ENCODE measurements at regions not wholly inside any gene's neighbourhood (a gene's known extent, or its start where the extent isn't known, plus 50 kb on each side); places are given as distances from the start of the nearest gene placed in this dataset.
A peak's percentile ranks its signal among the peaks of the same experiment; 100 is the strongest.

GRCh38 chr3:104977719-104978118 lies 389.0 kb upstream of the ALCAM start:
- H3K36me3 ChIP-seq (replicated peaks; ENCODE audit: insufficient read depth, low read depth) = no peaks in the 10 kb centered on the region
- H3K9me3 ChIP-seq (ENCODE audit: low read depth) = peaks cover 6% of the 10 kb centered on the region
- H4K20me1 ChIP-seq (ENCODE audit: insufficient read depth, poor library complexity, severe bottlenecking) = no peaks in the 10 kb centered on the region

GRCh38 chr3:104982130-104982529 lies 384.6 kb upstream of the ALCAM start:
- H3K4me3 ChIP-seq = no peak overlapping the region
- no peaks in the 10 kb centered on the region for H4K20me1 ChIP-seq (ENCODE audit: insufficient read depth, poor library complexity, severe bottlenecking)
- H3K4me1 ChIP-seq (ENCODE audit: insufficient read depth) = no peaks in the 10 kb centered on the region
- no peaks in the 10 kb centered on the region for H3K36me3 ChIP-seq (replicated peaks; ENCODE audit: insufficient read depth, low read depth)
- H2AFZ ChIP-seq = no peak overlapping the region
- H3K9me3 ChIP-seq (ENCODE audit: low read depth) = no peaks in the 10 kb centered on the region
- no peaks in the 10 kb centered on the region for H3K9me2 ChIP-seq (replicated peaks; ENCODE audit: insufficient read depth)
- H3K4me2 ChIP-seq = no peak overlapping the region
- H3K27me3 ChIP-seq = no peaks in the 10 kb centered on the region
- no peak overlapping the region for H3K27ac ChIP-seq
- WGBS (ENCODE audit: low lambda C conversion rate, missing lambda C conversion rate) = 71% methylated on average over 1 of the region's 1 CpG
- TF ChIP-seq EZH2phosphoT487 (IDR thresholded peaks at IDR 0.05; ENCODE audit: low read depth, severe bottlenecking, unreplicated experiment) = no peak
- TF ChIP-seq EZH2 (IDR thresholded peaks at IDR 0.05; ENCODE audit: borderline replicate concordance) = no peak
- no peak for TF ChIP-seq CTCF (IDR thresholded peaks at IDR 0.05; ENCODE audit: poor library complexity)
- no peaks in the 10 kb centered on the region for H3K79me2 ChIP-seq
- no peak for DNase-seq (ENCODE audit: low spot score)

More at GRCh38 chr3:104977719-104978118, 389.0 kb upstream of the ALCAM start:
- Histone ChIP-seq H3K9me2 (replicated peaks; ENCODE audit: insufficient read depth) (no peaks in the 10 kb centered on the region), H3K4me1 (ENCODE audit: insufficient read depth) (no peaks in the 10 kb centered on the region), H3K27me3 (no peaks in the 10 kb centered on the region), H3K27ac (no peak overlapping the region), H3K4me3 (no peak overlapping the region), H2AFZ (no peak overlapping the region), H3K79me2 (no peaks in the 10 kb centered on the region), H3K4me2 (no peak overlapping the region)
- DNase-seq (ENCODE audit: low spot score) = no peak
- 93% methylated on average over 3 of the region's 3 CpGs for WGBS (ENCODE audit: low lambda C conversion rate, missing lambda C conversion rate)
- TF ChIP-seq EZH2 (IDR thresholded peaks at IDR 0.05; ENCODE audit: borderline replicate concordance) (no peak), EZH2phosphoT487 (IDR thresholded peaks at IDR 0.05; ENCODE audit: low read depth, severe bottlenecking, unreplicated experiment) (no peak), CTCF (IDR thresholded peaks at IDR 0.05; ENCODE audit: poor library complexity) (no peak)

- no peak overlapping the region for H3K4me3 ChIP-seq
- no peaks in the 10 kb centered on the region for H3K27me3 ChIP-seq
- H3K4me1 ChIP-seq (ENCODE audit: insufficient read depth) = no peaks in the 10 kb centered on the region
- no peaks in the 10 kb centered on the region for H3K9me2 ChIP-seq (replicated peaks; ENCODE audit: insufficient read depth)
- H3K9me3 ChIP-seq (ENCODE audit: low read depth) = no peaks in the 10 kb centered on the region
- H3K79me2 ChIP-seq = no peaks in the 10 kb centered on the region
- no peak overlapping the region for H2AFZ ChIP-seq
- no peaks in the 10 kb centered on the region for H3K36me3 ChIP-seq (replicated peaks; ENCODE audit: insufficient read depth, low read depth)
- DNase-seq (ENCODE audit: low spot score) = no peak
- H3K4me2 ChIP-seq = no peak overlapping the region
- H4K20me1 ChIP-seq (ENCODE audit: insufficient read depth, poor library complexity, severe bottlenecking) = no peaks in the 10 kb centered on the region
- H3K27ac ChIP-seq = no peak overlapping the region
- WGBS (ENCODE audit: low lambda C conversion rate, missing lambda C conversion rate) = 73% methylated on average over 2 of the region's 2 CpGs
- no peak for TF ChIP-seq EZH2 (IDR thresholded peaks at IDR 0.05; ENCODE audit: borderline replicate concordance)
- no peak for TF ChIP-seq EZH2phosphoT487 (IDR thresholded peaks at IDR 0.05; ENCODE audit: low read depth, severe bottlenecking, unreplicated experiment)
- peak; percentile 18 for TF ChIP-seq CTCF (IDR thresholded peaks at IDR 0.05; ENCODE audit: poor library complexity)
Observed at GRCh38 chr3:104987859-104988258, 378.9 kb upstream of the ALCAM start.

- Histone ChIP-seq H2AFZ (no peak overlapping the region), H3K4me1 (ENCODE audit: insufficient read depth) (no peaks in the 10 kb centered on the region), H3K79me2 (no peaks in the 10 kb centered on the region), H3K36me3 (replicated peaks; ENCODE audit: insufficient read depth, low read depth) (no peaks in the 10 kb centered on the region), H3K27ac (no peak overlapping the region), H3K4me2 (no peak overlapping the region), H3K4me3 (no peak overlapping the region), H3K9me3 (ENCODE audit: low read depth) (no peaks in the 10 kb centered on the region), H3K27me3 (no peaks in the 10 kb centered on the region), H3K9me2 (replicated peaks; ENCODE audit: insufficient read depth) (no peaks in the 10 kb centered on the region), H4K20me1 (ENCODE audit: insufficient read depth, poor library complexity, severe bottlenecking) (no peaks in the 10 kb centered on the region)
- no peak for TF ChIP-seq EZH2phosphoT487 (IDR thresholded peaks at IDR 0.05; ENCODE audit: low read depth, severe bottlenecking, unreplicated experiment)
- TF ChIP-seq CTCF (IDR thresholded peaks at IDR 0.05; ENCODE audit: poor library complexity) = no peak
- no peak for TF ChIP-seq EZH2 (IDR thresholded peaks at IDR 0.05; ENCODE audit: borderline replicate concordance)
- DNase-seq (ENCODE audit: low spot score) = no peak
- WGBS (ENCODE audit: low lambda C conversion rate, missing lambda C conversion rate) = 87% methylated on average over 3 of the region's 3 CpGs
Observed at GRCh38 chr3:104988496-104988895, 378.2 kb upstream of the ALCAM start.
